Rectal smooth muscle tissue (tissue), 1 donor: ENCODE measurements at regions not wholly inside any gene's neighbourhood (a gene's known extent, or its start where the extent isn't known, plus 50 kb on each side); places are given as distances from the start of the nearest gene placed in this dataset.

ENCODE experiments used
- H3K27ac ChIP-seq: one replicate; pipeline ENCODE4 v1.7.0; 2013; ENCODE audit warnings: low read depth, low read length, inconsistent platforms
- H3K27me3 ChIP-seq: one replicate; pipeline ENCODE4 v1.7.0; 2013; ENCODE audit warnings: low read length; ENCODE audit not compliant: control insufficient read depth, insufficient read depth
- H3K36me3 ChIP-seq: one replicate; pipeline ENCODE4 v1.7.0; 2013; ENCODE audit warnings: low read length; ENCODE audit not compliant: control insufficient read depth, insufficient read depth
- H3K4me1 ChIP-seq: one replicate; pipeline ENCODE4 v1.7.0; 2013; ENCODE audit warnings: low read length; ENCODE audit not compliant: control insufficient read depth, insufficient read depth
- H3K4me3 ChIP-seq: one replicate; pipeline ENCODE4 v1.7.0; 2013; ENCODE audit warnings: low read length
- H3K9ac ChIP-seq: one replicate; pipeline ENCODE4 v1.7.0; 2013; ENCODE audit warnings: low read length

- H3K4me3 ChIP-seq: no peak overlapping the region
- peaks cover 6% of the 10 kb centered on the region for H3K4me1 ChIP-seq
- H3K27me3 ChIP-seq: peaks cover 9% of the 10 kb centered on the region
- no peaks in the 10 kb centered on the region for H3K36me3 ChIP-seq
- no peak overlapping the region for H3K9ac ChIP-seq
- H3K27ac ChIP-seq: no peak overlapping the region
These were observed 53.7 kb upstream of the BCOR start for GRCh38 chrX:40151211-40152172.

DNA sequence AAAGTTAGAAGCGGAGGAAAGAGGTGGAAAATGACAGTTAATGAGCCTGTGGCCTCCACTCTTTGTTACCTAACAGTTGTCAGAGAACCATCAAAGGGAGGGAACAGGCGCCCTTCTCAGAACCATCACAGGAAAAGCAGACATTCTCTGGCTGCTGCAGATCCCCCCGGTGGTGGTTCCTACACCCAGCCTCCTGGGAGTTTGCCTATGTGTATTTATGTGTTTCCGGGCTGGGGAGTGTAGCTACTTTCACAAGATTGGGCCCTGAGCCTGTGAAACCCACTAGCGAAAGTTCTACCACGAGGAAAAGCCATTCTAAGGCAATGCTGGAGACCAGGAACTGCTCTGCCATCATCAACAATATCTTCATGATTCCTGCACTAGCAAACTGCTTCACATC is 52.7 kb upstream of the BCOR start:
- H3K27me3 ChIP-seq: peaks cover 14% of the 10 kb centered on the region
- H3K4me3 ChIP-seq: no peak overlapping the region
- H3K9ac ChIP-seq: no peak overlapping the region
- H3K27ac ChIP-seq: no peak overlapping the region
- H3K4me1 ChIP-seq: peaks cover 6% of the 10 kb centered on the region
- no peaks in the 10 kb centered on the region for H3K36me3 ChIP-seq

- no peaks in the 10 kb centered on the region for H3K36me3 ChIP-seq
- peaks cover 6% of the 10 kb centered on the region for H3K4me1 ChIP-seq
- H3K9ac ChIP-seq: no peak overlapping the region
- H3K27ac ChIP-seq: no peak overlapping the region
- peaks cover 14% of the 10 kb centered on the region for H3K27me3 ChIP-seq
- H3K4me3 ChIP-seq: no peak overlapping the region
These were observed 51.8 kb upstream of the BCOR start for GRCh38 chrX:40149286-40150175.

DNA sequence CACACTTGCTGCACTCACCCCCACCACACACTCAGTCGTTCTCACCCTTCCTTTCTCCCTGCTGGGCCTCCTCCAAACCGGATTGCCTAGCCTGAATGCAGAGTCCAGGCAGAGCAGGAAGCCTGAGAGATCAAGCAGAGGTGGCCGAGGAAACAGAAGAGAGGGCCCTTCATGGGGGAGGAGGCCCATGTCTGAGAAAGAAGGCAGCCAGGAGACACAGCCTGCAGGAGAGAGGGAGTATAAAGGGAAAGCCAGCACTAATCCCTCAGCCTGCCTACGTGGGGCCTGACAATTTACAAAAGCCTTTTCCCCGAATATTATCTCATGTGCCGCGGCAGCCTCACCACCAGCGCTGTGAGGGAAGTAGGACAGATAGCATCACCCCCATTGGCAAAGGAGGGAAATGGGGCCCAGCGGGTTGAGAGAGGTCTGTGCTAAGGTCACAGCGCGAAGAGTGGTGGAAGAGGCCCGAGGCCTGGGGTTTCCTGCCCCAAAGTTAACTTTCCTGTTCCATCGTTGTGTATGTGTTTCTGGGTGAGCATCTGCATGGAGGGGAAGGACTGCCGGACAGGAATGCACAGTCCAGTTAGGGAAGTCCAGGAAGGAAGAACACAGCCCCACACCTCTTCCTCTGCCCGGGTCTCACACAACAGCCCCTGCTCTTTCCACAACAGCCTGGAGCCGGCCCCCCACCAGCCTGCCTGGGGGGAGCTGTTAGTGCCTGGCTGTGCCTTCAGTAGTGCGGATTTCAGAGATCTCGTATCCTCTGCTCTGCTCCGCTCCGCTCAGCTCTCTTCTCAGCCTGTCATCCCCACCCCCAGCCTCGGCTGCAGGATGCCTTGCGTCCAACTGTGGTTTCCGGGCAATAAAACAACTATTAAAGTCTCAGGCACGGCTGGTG is 50.9 kb upstream of the BCOR start:
- H3K27ac ChIP-seq: no peak overlapping the region
- H3K4me1 ChIP-seq: peaks cover 6% of the 10 kb centered on the region
- peaks cover 14% of the 10 kb centered on the region for H3K27me3 ChIP-seq
- H3K9ac ChIP-seq: no peak overlapping the region
- H3K36me3 ChIP-seq: no peaks in the 10 kb centered on the region
- H3K4me3 ChIP-seq: no peak overlapping the region

DNA sequence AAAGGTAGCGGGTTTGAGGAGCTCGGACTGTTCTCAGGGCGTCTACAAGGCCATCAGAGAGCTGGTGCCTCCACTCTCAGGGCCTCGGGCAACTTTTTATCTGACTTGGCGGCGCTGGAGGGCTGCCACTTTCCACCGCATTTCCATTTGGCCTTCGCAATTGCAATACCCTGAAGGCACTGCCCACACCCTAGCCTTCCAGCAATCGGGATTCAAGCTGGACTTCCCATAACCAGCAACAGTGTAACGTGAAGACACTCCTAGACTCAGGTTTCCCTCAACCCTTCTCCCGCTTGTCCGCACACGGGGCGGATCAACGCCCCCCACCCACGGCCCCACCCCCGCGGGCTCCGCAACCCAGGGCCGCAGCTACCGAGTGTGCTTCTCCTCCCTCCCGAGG is 50.2 kb upstream of the BCOR start:
- no peak overlapping the region for H3K4me3 ChIP-seq
- H3K4me1 ChIP-seq: peaks cover under 1% of the 10 kb centered on the region
- peaks cover 14% of the 10 kb centered on the region for H3K27me3 ChIP-seq
- no peak overlapping the region for H3K9ac ChIP-seq
- no peaks in the 10 kb centered on the region for H3K36me3 ChIP-seq
- no peak overlapping the region for H3K27ac ChIP-seq
